ENCODE measurements at regions not wholly inside any gene's neighbourhood (a gene's known extent, or its start where the extent isn't known, plus 50 kb on each side); places are given as distances from the start of the nearest gene placed in this dataset.

DNA sequence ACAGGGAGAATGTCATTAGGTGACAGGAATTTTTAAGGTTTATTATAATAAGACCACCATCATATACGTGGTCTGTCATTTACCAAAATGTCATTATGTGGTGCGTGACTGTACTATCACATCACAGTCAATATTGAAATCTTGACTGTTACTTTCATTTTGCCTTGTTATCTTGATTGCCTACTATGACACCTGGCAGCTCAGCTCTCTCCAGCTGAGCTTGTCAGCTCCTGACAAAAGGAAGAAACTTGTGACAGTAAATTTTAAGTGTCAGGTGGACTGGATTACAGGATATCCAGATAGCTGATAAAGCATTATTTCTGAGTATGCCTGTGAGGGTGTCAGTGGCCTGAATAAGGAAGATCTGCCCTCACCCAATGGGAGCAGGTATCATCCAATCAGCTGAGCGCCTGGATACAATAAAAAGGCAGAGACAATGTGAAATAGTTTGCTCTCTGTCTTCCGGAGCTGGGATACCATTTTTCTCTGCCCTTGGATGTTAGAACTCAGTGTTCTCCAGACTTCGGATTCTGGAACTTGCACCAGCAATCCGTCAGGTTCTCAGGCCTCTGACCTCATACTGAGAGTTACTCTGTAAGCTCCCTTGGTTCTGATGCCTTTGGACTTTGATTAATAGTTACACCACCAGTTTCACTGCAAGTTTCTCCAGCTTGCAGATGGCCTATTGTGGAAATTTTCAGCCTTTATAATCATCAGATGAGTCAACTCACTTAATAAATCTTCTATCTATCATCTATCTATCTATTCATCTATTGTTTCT lies 1454.7 kb upstream of the IGFBP7 start:
- no peak overlapping the region for H2BK15ac ChIP-seq (ENCODE audit: low read depth, low read length)
- DNase-seq: no peak
- WGBS (ENCODE audit: extremely low coverage, insufficient read length, low lambda C conversion rate): no CpG with 5 or more reads among the region's 6 CpGs
- H3K79me1 ChIP-seq (ENCODE audit: insufficient read depth, low read depth, low read length, poor library complexity, severe bottlenecking): no peaks in the 10 kb centered on the region
- no peak overlapping the region for H3T11ph ChIP-seq (ENCODE audit: low read length)
- no peak overlapping the region for H3K4ac ChIP-seq (ENCODE audit: low read depth, low read length)
- Mint-ChIP-seq H3K4me1 (peaks cover 16 to 35% of the 10 kb centered on the region in 2 experiments), H3K36me3 (ENCODE audit: insufficient read depth in 1 of 3, low read depth in 3 of 3) (peaks cover 0 to 4% (median 0%) of the 10 kb centered on the region in 3 experiments; a peak in 3 of 7 replicates), H3K27ac (no peak overlapping the region; a peak in 1 of 7 replicates), H3K4me3 (no peak overlapping the region), H3K9me3 (peaks cover 0 to 6% of the 10 kb centered on the region in 2 experiments; a peak in 1 of 5 replicates), H3K27me3 (ENCODE audit: low read depth) (no peaks in the 10 kb centered on the region; the same call in 1 of the 2 replicates)
- no peaks in the 10 kb centered on the region for H3K4me1 ChIP-seq (ENCODE audit: insufficient read depth, low read length)
- H2AK5ac ChIP-seq (ENCODE audit: insufficient read length, low read length): no peak overlapping the region
- H4K8ac ChIP-seq (replicated peaks; ENCODE audit: insufficient read length, low read depth, low read length): no peak overlapping the region
- no peak overlapping the region for H3K14ac ChIP-seq (ENCODE audit: insufficient read depth, low read length)
- H4K20me1 ChIP-seq (ENCODE audit: control insufficient read depth, insufficient read depth, insufficient read length): no peaks in the 10 kb centered on the region
- H3K23ac ChIP-seq (ENCODE audit: insufficient read length, low read depth, low read length): no peak overlapping the region
- H3K9me3 ChIP-seq (ENCODE audit: control insufficient read depth, low read depth, low read length): peaks cover 4% of the 10 kb centered on the region
- H3K9ac ChIP-seq (ENCODE audit: extremely low read depth, insufficient read length, low read length): no peak overlapping the region
- no peak overlapping the region for H2BK120ac ChIP-seq (ENCODE audit: low read depth, low read length, poor library complexity, severe bottlenecking)
- H2AFZ ChIP-seq (ENCODE audit: low read length): peak overlapping the region; percentile 82
- no peak overlapping the region for H4K5ac ChIP-seq (ENCODE audit: insufficient read length, low read depth, low read length)
- H3K23me2 ChIP-seq (ENCODE audit: insufficient read length, low read depth, low read length, poor library complexity, severe bottlenecking): no peaks in the 10 kb centered on the region
- no peak overlapping the region for H3K27ac ChIP-seq (ENCODE audit: insufficient read length, low read depth, low read length)
- no peak overlapping the region for H2BK20ac ChIP-seq (ENCODE audit: low read depth, low read length, poor library complexity, severe bottlenecking)
- TF ChIP-seq, protein P1, sequence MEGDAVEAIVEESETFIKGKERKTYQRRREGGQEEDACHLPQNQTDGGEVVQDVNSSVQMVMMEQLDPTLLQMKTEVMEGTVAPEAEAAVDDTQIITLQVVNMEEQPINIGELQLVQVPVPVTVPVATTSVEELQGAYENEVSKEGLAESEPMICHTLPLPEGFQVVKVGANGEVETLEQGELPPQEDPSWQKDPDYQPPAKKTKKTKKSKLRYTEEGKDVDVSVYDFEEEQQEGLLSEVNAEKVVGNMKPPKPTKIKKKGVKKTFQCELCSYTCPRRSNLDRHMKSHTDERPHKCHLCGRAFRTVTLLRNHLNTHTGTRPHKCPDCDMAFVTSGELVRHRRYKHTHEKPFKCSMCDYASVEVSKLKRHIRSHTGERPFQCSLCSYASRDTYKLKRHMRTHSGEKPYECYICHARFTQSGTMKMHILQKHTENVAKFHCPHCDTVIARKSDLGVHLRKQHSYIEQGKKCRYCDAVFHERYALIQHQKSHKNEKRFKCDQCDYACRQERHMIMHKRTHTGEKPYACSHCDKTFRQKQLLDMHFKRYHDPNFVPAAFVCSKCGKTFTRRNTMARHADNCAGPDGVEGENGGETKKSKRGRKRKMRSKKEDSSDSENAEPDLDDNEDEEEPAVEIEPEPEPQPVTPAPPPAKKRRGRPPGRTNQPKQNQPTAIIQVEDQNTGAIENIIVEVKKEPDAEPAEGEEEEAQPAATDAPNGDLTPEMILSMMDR (conservative IDR thresholded peaks at IDR 0.05): no peak
- no peak overlapping the region for H3K18ac ChIP-seq (ENCODE audit: insufficient read length, low read depth, low read length)
- H3K56ac ChIP-seq (ENCODE audit: insufficient read length, low read depth, low read length): no peak overlapping the region
- no peak overlapping the region for H2BK5ac ChIP-seq (ENCODE audit: insufficient read length, low read length)
- no peak overlapping the region for H2BK12ac ChIP-seq (ENCODE audit: insufficient read length, low read depth, low read length)
- H3K27me3 ChIP-seq (ENCODE audit: insufficient read depth, low read length): no peaks in the 10 kb centered on the region
- H3K4me2 ChIP-seq (ENCODE audit: insufficient read depth, insufficient read length, low read length): no peak overlapping the region
- no peaks in the 10 kb centered on the region for H3K79me2 ChIP-seq (ENCODE audit: insufficient read depth, low read length)
- H4K91ac ChIP-seq (ENCODE audit: insufficient read length, low read depth, low read length): no peak overlapping the region
